Esophagus squamous epithelium (tissue), 4 donors: ENCODE measurements at regions not wholly inside any gene's neighbourhood (a gene's known extent, or its start where the extent isn't known, plus 50 kb on each side); places are given as distances from the start of the nearest gene placed in this dataset.

Experiments
- POLR2A ChIP-seq, 4 donors: fragments of 450-650 bp; IDR thresholded peaks; one replicate each; pipeline ENCODE4 v1.6.1; 2017; ENCODE audit warnings: antibody characterized with exemption in 4 of 4, mild to moderate bottlenecking in 4 of 4, moderate library complexity in 3 of 4
- TF ChIP-seq, protein P1 (sequence below), 6 experiments: fragments of 450-650 bp in 4 of 6; fragments of 200-600 bp in 2 of 6; sonication (generic) in 2 of 6; IDR thresholded peaks; one replicate each; pipeline ENCODE4 v1.5.1; 2016 to 2019; ENCODE audit warnings: antibody characterized with exemption in 6 of 6, mild to moderate bottlenecking in 4 of 6, moderate library complexity in 4 of 6

DNA sequence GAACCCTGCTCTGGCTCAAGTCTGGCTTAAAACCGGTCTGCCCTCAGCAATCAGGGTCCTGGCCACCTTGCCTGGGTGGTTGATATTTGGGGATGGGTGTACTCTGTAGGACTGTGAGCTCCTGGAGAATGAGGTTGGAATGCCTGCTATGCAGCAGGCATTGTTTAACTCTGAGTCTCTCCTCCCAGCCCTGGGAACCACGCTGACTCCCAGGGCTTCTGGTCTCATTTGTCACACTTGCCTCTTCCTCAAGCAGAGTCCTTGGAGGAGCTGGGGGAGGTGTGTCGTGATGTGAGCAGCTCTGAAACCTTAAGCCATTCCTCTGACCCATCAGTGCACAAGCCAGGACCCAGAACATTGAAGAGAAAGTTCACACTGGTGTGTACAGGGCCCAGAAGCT, 340.1 kb downstream of the MN1 start:
- TF ChIP-seq POLR2A (IDR thresholded peaks at IDR 0.05): no peak
- TF ChIP-seq, protein P1, sequence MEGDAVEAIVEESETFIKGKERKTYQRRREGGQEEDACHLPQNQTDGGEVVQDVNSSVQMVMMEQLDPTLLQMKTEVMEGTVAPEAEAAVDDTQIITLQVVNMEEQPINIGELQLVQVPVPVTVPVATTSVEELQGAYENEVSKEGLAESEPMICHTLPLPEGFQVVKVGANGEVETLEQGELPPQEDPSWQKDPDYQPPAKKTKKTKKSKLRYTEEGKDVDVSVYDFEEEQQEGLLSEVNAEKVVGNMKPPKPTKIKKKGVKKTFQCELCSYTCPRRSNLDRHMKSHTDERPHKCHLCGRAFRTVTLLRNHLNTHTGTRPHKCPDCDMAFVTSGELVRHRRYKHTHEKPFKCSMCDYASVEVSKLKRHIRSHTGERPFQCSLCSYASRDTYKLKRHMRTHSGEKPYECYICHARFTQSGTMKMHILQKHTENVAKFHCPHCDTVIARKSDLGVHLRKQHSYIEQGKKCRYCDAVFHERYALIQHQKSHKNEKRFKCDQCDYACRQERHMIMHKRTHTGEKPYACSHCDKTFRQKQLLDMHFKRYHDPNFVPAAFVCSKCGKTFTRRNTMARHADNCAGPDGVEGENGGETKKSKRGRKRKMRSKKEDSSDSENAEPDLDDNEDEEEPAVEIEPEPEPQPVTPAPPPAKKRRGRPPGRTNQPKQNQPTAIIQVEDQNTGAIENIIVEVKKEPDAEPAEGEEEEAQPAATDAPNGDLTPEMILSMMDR (IDR thresholded peaks at IDR 0.05): no peak
